Erythroblast (primary cell): ENCODE measurements at regions not wholly inside any gene's neighbourhood (a gene's known extent, or its start where the extent isn't known, plus 50 kb on each side); places are given as distances from the start of the nearest gene placed in this dataset.

Source experiments
- DNase-seq, 2 experiments: peaks; one replicate each; lab custom pipeline; 2025; lab: John Stamatoyannopoulos, UW
- GATA1 ChIP-seq: IDR thresholded peaks from 2 replicates; pipeline ENCODE4 v1.6.1; 2011; ENCODE audit warnings: low read depth, mild to moderate bottlenecking, control low read depth, low read length, moderate library complexity
- POLR2A ChIP-seq: IDR thresholded peaks from 2 replicates; pipeline ENCODE4 v1.6.1; 2011; ENCODE audit warnings: mild to moderate bottlenecking, low read length

DNA sequence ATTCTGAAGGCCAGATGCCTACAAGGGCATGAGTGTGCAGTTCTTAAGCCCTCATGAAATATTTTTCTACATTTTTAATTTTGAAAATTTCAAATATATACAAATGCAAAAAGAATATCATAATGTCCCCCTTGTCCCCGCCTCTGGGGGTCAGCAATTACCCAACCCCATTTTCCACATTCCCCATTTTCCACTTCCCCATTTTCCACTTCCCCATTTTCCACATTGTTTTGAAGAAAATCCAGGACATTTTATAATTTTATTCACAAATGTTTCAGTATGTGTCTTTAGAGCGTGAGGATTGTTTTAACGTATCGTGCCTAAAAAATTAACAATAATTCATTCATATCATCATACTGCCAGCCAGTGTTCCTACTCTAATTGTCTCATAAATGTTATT lies 403.6 kb upstream of the RAB6C start:
- DNase-seq: no peak
- TF ChIP-seq POLR2A: no peak
- no peak for TF ChIP-seq GATA1

DNA sequence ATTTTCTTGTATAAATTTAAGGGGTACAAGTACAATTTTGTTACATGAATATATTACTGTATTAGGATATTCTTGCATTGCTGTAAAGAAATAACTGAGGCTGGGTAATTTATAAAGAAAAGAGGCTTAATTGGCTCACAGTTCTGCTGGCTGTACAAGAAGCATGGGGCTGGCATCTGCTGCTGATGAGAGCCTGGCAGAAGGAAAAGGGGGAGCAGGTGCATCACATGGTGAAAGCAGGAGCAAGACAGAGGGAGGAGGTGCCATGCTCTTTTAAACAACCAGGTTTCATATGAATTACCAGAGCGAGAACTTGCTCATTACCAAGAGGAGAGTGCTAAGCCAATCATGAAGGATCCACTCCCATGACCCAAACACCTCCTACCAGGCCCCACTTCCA lies 399.5 kb upstream of the RAB6C start:
- TF ChIP-seq POLR2A (no peak), GATA1 (no peak)
- DNase-seq: no peak

DNA sequence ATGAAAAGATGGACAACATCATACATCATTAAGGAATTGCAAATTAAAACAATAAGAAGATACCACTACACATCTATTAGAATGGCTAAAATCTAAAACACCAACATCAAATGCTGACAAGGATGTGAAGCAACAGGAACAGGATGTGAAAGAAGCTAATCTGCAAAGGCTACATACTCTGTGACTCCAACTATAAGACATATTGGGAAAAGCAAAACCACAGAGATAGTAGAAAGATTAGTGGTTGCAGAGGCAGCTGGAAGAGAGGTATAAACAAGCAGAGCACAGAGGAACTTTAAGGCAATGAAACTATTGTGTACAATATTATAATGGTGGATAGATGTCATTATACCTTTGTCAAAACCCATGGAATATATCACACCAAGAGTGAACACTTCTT lies 393.7 kb upstream of the RAB6C start:
- no peak for TF ChIP-seq POLR2A
- TF ChIP-seq GATA1: no peak
- DNase-seq: no peak

DNA sequence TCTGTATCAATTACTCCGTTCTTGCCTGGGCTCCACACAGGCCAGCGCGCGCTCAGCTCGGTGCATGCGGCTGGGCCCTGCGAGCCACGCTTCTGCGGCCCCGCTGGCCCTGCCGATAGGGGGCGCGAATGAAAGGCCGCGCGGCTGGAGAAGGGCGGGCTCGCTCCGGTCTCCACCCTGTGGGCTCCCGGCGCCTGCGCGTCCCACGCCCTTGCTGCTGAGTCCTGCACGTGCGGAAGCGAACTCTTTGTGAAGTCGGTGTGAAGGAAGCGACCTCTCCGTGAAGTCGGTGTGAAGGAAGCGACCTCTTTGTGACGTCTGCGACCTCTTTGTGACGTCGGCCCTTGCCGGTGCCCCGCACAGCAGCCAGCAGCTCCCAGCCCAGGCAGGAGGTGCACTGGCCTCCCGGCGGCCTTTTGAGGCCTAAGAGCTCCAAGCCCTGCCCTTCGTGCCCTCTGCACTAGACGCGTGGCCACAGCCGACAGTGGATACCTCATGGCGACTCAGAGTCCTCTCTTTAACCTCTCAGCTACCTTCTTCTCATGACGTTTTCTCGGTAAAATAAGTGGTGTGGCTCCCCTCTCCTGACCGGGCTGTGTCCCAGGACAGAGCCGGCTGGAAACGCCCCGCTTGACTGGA lies 391.9 kb upstream of the RAB6C start:
- DNase-seq: peak; percentile 2 to 5
- no peak for TF ChIP-seq POLR2A
- TF ChIP-seq GATA1: no peak

DNA sequence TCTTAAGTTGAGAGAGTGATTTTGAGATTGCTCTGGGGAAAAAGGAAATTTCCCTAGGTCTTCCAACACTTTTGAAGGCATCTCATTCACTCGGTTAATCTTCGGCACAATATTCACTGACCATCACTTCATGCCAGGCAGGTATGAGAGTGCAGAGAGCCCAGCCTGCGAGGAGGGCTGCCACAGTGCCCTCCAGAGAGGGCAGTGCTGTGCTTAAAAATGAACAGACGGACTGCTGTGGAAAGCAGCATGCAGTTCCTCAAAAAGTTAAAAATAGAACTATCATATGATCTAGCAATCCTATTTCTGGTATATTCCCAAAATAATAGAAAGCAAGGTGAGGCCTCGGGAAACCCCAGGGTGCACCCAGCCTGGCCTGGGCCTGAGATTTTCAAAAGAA lies 374.9 kb upstream of the RAB6C start:
- DNase-seq: no peak
- TF ChIP-seq POLR2A: no peak
- no peak for TF ChIP-seq GATA1

DNA sequence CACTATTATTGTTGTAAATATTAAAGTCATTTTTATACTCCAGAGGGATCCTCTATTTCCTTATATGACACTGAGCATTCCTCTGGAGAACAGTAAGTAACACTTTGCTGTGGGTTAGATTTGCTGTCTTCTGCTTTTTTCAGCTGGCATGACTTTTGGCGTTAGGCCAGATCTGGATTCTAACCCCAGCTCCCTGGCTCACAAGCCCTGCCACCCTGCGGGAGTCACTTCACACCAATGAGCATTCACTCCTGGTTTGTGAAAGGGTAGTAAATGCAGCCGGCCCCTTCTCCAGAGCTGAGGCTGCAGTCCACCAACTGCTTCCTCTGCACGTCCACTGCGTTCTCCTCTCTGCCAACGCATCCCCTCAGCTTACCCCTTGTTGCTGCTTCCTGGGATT lies 373.8 kb upstream of the RAB6C start:
- TF ChIP-seq POLR2A: no peak
- no peak for TF ChIP-seq GATA1
- DNase-seq: no peak

DNA sequence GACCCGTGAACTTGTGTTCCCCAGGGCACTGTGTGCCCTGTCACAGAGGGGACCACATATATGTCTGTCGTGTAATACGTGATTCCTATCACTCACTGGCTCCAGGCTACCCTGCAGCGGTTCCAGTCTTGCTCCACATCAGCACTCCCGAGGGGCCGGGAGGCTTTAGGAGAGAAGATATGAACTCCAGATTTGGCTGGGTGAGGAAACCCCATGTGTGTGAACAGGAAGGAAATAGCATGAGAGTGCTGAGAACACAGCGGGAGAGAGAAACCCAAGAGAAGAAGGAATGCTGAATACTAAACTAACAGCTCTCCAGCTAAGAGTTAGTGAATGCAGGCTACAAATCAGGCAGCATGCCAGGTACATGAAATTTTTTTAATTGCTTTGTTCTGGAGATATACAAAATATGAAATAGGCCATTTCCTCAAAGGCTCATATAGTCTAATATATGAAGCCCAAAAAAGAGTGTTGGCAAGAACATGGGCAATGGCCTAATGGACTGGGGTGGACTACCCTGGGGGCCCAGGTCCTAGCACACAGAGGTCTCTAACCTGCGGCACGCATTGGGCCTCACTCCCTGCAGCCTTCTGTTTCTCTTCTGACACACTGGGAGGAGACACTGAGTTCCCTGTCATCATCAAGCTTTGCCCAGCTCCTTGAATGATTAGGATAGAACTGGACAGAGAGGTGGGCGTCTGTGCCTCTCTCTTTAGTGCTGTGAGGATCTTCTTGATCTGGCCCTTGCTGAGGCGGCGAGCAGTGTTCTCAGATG lies 372.8 kb upstream of the RAB6C start:
- TF ChIP-seq GATA1: no peak
- no peak for TF ChIP-seq POLR2A
- DNase-seq: no peak

DNA sequence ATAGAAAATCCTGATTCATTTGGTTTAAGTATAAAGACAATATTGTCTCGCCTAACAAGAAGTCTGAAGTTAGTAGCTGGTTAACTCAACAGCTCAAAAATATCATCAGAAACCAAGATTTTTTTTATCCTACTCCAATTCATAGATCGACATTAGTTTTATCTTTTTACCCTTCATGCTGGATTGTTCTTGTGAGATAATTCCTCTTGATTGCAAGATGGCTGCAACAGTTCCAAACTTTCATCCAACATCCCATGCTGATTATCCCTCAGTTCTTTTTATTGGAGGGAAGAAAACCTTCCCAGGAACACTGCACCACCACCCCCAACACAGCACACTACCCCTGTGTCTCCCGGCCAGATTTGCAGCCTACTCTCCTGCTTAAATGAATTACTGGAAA lies 370.2 kb upstream of the RAB6C start:
- no peak for DNase-seq
- no peak for TF ChIP-seq POLR2A
- no peak for TF ChIP-seq GATA1

DNA sequence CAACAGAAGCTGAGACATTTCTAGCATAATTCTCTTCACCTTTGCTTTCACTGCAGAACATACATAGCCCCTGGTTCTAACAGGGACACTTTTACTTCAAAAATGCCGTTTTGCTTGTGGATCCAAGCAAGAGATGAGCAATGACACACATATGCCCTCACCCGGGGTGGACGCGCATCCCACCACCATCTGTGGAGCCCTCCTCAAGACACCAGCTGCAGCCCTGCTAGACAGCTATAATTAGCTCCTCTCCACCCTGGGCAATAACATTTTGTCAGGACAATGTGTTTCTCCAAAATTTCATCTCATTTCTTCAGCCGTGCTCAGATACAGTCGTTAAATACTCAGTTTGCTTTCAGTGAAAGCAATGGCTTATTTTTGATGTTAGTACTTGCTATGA lies 368.7 kb upstream of the RAB6C start:
- TF ChIP-seq GATA1 (no peak), POLR2A (no peak)
- no peak for DNase-seq

DNA sequence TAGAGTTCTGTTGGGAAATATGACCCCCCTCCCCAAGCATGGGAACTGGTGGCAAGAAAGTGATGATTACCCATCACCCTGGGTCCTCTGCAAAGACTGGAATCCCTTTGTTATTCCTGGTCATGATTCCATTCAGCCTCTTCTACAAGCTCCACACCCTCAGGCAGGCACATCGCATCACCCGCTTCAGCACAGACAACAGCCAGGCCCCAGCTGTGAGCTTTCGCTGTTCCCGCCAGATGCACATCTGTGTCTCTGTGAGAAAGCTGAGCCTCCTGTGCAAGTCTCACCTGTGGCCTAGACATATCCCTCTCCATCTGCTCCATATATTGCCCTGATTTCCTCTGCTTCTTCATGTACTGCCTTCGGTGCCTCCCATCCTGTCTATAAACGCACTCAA lies 368.0 kb upstream of the RAB6C start:
- DNase-seq: no peak
- no peak for TF ChIP-seq POLR2A
- TF ChIP-seq GATA1: no peak

DNA sequence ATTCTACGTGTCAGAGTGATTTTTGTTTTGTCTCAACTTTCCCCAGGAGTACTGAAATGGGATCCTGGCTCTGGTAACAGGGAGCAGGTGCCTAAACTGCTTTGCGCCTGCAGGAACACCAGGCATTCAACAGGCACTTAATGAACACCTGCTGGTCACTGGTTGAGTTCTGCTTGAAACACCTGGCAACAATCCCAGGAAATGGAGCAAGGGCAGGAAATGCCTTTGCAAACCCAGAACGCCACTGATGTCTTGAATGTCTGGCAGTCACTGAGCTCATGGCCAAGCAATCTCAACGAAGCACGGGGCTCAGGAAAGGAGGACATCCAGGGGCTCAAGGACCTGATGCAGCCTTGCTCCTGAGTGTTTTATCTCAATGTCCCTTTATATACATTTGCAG lies 360.0 kb upstream of the RAB6C start:
- TF ChIP-seq POLR2A (no peak), GATA1 (no peak)
- no peak for DNase-seq

DNA sequence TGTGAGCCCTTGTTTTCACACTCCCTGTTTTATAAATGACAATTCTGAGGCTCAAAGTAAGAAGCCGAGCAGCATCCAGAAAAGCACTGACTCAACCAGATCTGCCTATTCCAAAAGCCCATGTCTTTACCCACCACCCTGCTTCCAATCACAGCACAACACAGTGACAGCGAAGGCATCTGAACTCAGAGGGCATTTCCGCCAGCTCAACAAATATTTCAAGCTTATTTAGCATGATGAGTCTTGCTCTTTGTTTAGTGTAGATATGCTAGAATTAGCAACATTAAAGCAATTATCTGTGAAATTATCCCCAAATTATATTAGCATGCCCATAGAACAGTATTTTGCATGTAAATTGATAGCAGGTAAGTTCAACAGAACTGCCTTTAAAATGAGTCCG lies 359.1 kb upstream of the RAB6C start:
- DNase-seq: no peak
- TF ChIP-seq GATA1: no peak
- no peak for TF ChIP-seq POLR2A

DNA sequence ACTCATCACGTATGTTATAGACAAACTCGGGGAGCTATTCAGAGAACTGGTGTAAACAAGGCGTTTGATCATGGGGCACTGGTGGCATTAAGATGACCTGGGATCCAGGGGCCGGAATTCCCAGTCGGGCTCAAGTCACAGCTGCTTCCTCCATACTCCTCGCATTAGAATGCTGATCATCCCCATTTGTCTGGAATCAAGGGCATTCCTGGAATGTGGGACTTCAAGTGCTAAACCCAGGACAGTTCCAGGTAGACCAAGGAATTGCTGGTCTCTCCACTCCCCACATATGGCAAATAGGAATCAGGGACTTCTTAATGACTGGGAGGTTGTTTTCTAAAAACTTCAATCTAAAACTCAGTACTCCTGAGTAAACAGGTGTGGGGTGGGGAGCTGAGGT lies 355.7 kb upstream of the RAB6C start:
- no peak for DNase-seq
- no peak for TF ChIP-seq POLR2A
- no peak for TF ChIP-seq GATA1

DNA sequence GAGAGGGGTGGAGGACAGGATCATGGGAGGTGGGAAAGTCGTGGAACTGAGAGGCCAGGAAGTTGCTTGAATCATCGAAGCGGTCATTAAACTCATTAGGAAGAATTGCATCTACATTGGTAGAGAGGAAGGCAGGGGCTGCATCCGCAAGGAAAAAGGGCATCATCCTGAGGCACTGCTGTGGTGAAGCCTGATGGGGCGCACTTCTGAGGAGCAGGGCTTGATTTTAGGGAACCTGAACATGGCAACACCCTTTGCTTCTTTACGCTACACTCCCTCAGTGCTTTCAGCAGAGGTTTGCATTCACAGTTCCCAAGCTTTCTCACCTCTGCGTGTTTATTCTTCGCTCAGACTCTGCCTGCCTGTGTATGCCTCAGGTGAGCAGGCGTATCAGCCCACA lies 352.0 kb upstream of the RAB6C start:
- DNase-seq: no peak
- no peak for TF ChIP-seq POLR2A
- no peak for TF ChIP-seq GATA1

DNA sequence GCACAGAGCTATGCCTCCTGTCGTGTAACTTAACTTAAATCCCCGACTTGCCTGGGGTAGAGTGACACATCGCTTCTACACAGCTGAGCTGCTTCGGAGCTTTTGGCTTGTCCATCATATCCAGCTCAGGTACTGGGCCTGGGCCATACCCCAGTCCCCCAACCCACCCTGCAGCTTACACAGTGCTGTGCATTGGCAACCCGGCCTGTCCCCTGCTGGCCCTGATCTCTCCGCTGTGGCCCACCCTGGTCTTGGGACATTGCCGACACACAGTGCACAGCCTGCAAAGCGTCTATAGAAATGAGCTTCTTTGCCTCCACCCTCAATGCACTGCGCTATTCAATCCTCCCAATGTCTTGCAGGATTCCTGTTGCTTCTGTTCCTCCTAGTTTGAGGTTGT lies 342.8 kb upstream of the RAB6C start:
- no peak for DNase-seq
- TF ChIP-seq POLR2A: no peak
- TF ChIP-seq GATA1: no peak

DNA sequence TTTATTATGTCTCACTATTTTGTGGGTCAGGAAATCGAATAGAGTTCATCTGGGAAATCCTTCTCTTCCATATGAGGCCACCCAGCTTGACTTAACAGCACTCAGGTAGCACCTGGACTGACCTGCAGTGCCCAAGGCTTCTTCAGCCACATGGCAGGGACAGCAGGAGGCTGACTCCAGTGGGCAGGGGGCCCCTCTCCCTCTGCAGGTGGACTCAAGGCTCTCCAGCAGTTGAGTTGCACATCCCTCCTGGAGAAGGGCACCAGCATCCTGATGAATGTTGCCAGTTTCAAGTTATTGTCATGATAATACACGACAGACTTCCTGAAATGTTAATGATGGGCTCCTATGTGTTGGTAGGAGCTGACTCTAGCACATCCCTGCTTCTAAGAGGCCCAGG lies 338.1 kb upstream of the RAB6C start:
- TF ChIP-seq POLR2A (no peak), GATA1 (no peak)
- no peak for DNase-seq
